NCI-H748 (cell line): ENCODE measurements at regions not wholly inside any gene's neighbourhood (a gene's known extent, or its start where the extent isn't known, plus 50 kb on each side); places are given as distances from the start of the nearest gene placed in this dataset.

Experiments used
- DNase-seq: peaks from one replicate; lab custom pipeline; 2025; ENCODE audit not compliant: unreplicated experiment; lab: John Stamatoyannopoulos, UW

DNA sequence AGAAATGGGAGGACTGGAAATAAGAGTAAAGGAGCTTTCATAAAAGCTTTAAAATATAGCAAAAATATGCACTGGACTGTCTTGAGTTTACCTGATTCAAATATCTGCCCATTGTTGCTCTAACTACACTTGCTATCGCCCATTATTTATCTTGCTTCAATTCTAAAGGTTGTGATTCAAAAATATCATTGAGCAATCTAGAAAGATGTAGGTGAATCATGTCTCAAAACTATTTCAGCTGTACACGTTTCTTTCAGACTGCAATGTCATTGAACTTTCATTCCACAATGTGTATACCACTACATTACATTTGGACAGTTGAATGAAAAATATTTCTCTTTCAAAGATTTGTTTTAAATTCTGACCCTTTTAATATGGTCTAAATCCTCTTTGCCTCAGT is 545.6 kb downstream of the BMP2 start:
- DNase-seq: no peak

DNA sequence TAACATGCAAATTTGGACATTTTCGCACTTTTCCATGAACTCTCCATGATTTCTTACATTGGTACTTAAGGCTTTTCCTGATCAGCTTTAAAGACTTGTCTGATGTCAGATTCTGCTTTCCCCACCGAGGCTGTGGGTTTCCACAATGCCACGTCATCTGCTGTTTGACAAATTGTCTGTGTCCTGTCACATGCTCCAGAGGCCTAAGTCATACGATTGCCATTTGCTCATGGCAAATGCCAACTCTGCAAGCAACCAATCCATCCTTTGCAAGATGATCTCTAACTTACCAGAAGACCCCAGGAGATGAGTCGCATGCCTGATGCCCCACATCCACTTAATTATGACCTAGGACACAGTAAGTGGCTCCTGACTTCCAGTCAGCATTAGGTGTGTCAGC is 556.5 kb downstream of the BMP2 start:
- no peak for DNase-seq

DNA sequence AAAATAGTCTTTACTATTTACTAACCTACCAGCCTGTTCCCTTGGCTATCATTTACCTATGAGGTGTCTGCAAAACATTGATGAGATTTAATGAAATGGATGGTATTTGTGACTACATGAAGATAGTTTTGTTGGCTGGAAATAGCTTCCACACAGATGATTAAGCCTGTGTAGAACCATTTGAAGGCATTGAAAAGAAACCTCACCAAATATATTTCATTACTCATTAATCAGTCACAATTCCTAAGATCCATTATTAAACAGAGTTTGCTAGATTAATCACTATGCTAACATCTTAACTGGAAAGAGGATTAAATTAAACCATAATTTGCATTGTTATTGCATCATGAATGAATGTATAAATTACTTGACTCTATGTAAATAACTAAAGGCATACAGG is 560.3 kb downstream of the BMP2 start:
- DNase-seq: no peak

DNA sequence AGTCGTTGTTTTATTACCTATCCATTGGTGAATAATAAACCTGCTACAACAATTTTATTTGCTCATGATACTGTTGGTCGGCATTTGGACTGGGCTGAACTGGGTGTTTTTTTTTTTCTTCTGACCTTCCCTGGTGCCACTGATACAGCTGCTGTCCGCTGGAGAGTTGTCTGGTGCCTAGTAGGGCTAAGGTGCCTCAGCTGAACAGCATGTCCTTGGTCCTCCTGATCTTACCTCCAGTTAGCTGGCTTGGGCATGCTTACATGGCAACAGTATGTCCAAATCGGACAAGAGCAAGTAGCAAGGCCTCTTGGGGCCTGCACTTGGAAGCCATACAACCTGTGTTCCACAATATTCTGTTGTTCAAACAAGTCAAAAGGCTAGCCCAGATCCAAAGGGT is 563.4 kb downstream of the BMP2 start:
- no peak for DNase-seq

DNA sequence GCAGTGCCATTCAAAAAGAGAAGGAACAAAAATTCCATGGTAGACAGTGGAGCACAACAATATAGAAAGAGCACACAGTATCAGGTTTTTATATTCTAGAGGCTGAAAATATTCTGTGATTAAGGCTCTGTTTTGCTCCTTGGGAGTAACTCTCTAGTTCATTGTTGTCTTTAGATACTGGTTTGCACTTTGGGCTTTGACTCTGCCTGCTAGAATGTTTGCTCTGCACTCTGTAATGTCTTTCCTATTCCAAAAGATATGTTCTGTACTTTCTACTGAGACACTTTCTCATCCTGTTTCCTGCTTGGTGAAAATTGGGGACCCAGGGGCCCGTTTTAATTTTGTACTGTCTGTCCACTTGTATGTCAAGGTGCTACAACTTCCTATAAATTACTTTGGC is 564.7 kb downstream of the BMP2 start:
- DNase-seq: no peak

DNA sequence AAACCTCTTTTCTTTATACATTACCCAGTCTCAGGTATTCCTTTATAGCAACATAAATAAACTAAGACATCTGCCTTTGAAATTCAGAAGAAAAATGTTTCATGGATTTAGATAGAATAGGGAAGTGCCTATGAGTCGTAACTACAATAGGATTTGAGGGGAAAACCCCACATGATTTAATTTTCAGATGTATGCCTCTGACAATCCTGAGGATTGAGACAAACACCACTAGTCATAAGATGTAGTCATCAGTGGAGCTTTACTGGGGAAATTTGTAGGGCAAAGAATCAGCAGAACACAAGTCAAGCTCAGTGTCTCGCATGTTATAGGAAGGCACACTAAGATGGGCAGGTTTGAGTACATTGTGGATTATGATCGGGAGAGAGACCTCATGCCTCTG is 566.4 kb downstream of the BMP2 start:
- DNase-seq: no peak

DNA sequence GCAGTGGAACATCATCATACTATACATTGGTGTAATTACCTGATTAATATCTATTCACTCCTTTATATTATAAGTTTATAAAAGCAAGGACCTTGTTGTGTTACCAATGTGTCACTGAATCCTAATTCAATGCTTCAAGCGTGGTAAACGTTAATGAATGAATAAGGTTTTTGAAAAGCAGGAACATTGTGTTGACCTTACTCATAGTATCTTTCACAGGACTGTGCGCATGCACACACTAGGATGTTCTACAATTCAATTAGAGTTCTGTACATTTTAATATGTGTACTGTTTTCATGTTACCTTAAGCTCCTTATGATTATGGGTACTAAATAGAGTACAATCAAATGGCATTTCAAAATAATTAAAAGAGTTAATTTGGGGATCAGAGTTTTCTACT is 578.5 kb downstream of the BMP2 start:
- no peak for DNase-seq

DNA sequence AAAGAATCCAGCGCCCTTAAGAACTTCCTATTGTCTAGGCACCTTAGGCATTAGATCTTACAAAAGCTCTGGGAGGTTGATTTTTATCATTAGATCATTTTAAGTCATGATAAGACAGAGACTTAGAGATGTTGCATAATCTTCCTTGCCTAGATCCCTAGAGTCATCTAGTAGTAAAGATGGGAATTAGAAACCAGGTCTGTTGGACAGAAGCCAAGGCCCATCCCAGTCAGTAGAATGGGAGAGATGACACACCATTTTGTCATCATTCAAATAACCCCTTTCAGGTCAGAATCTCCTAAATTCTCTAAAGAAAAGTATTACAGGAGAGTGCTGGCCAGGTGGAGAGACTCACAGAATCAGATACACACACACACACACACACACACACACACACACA is 579.1 kb downstream of the BMP2 start:
- peak; percentile 39 for DNase-seq

DNA sequence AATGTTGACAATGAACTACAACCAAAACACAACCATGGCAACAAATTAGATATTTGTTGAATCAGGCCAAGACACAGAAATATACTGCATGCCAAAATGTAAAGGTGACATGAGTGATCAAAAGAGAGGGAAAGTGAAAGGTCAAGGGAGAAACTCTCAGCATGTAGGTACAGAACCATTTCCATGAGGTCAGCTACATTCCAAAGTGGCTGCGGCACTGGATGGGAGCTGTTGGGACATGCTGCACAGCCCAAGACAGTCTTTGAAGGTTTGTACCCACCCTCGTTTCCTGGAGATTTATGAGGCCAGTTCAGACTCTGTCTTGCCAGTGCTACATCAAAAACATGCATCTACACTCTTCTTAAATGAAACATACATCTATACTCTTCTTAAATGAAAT is 579.9 kb downstream of the BMP2 start:
- DNase-seq: no peak

DNA sequence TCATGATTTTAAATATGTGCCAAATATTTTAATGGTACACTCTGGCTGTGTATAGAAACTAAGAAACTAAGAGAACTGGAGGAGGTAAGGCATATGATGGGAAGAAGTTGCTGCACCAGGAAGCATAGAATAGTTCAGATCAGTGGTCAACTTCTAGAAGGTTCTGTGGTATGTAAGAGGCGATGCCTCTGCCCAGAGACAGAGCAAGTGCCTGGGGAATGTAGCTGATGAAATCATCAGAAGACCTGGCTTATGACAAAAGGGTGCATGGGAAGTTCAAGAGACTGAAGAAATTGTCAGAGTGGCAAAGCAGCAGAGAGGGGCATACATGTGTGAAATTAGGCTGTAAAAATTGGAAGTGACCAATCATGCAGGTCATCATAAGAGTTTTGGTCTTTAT is 580.8 kb downstream of the BMP2 start:
- no peak for DNase-seq

DNA sequence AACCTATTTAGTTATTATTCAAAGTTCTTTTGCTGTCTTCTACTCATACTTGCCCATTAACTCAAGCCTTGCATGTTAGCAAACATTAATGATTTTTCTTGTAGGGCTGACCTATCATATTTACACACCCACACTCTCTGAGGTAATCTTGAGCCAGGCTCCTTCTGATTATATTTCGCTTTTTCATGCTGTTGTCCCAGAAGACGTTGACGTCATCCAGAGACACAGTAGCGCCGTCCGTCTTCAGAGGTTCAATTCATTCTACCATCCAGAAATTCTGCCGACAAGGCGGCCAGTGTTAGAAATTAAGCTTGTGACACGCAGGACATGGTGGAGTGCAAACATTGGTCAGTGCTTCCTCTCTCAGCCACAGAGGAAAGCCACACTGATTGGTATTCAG is 584.7 kb downstream of the BMP2 start:
- DNase-seq: no peak

DNA sequence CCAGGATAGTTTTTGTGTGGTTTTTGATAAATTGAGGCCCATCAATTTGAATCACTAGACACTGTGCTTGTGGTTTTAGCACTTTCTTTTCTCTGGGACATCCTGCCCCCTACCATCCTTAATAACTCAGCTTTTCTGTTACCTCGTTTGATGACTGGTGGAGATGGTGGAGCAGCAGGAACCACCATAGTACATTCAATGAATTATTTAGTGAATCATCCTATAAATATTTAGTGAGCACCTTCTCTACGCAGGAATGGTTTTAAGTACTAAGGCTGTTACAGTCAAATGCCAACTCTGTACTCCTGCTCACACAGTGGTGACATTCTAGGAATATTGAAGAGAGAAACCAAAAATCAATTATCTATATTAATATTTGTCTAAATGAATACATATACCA is 585.2 kb downstream of the HAO1 start:
- no peak for DNase-seq

DNA sequence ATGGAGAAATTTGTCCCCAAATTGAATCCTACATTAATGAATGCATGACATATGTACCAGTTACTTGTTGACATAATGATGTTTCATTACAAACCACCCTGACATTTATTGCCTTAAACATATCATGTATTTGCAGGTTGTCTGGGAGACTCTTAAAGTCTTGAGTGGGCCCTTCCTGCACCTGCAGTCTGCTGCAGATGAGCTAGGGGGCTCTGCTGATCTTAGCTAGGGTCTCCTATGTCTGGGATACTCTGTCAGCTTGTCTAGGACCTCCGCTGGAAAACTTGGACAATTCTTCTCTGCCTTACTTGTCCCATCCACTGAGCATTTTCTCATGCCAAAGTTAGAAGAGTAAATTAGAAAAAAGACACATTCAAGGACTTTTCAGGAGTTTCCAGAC is 581.6 kb downstream of the HAO1 start:
- DNase-seq: peak; percentile 45

DNA sequence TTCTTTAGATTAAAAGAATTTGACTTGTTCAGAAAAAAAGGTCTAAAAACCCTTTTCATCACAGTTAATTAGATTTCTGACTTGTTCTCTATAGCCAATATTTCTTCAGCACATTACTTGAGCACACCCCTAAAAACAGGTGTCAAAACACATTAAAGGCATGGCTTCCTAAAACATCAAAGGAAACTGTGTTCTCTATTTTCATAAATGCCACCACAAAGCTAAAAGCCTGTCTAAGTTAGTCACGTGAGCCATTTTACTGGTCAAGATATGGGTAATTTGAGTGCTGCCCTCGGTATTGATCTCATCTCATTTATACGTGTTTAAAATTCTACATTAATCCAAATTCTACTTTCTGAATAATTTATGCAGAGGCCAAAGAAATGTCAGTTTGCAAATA is 580.5 kb downstream of the HAO1 start:
- DNase-seq: no peak

DNA sequence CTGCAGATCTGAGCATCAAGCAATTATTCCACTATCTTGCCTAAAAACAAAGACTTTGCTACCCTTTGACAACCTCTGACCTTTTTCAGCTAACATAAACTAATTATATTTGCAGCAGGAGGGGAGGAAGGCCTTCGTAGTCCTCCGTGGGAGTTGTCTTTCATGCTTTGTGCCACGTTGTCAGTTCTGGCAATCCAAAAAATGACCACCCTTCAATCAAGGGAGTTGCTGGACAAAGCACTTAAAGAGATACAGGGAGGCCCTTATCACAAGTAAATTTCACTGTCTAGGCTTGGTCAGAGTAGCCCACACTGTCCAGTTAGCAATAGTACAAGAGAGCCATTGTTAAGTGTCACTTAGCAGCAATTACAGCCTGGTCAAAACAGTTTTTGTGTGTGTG is 578.9 kb downstream of the HAO1 start:
- peak; percentile 91 for DNase-seq

DNA sequence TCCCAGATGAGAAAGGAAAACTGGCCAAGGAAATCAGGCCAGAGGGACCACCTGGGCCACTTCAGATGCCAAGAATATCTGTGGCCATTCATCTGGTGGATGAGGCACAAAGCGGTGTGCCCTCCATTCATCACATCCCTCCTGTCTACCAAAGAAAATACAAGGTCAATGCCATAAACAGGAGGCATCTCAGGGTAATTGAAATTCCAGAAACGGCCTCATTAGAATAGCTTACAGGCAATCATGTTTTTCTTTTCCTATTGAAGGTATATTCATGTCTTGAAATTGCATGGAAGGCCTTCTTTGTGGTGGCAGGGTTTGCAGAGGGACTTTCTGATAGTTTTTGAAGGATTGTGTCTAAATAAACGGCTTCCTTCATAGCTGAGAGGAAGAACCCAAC is 578.3 kb downstream of the HAO1 start:
- peak; percentile 67 for DNase-seq

DNA sequence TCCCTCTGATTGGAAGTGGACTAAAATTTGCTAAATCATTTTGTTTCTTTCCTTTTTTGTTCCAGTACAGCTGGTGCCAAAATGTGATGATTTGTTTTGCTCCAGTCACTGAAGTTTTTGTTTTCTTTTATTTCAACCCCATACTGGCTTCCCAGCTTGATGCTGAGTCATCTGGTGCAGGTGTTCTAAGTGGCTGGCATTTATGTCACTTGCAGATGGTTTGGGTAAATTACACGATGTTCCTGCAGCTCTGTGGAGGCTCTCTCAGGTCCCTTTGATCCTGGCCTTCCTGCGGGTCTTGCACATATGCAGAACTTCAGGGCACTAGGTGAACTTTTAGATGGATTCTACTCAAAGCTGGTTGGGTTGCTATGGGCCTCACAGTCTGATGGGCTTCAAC is 577.7 kb downstream of the HAO1 start:
- DNase-seq: peak; percentile 87

DNA sequence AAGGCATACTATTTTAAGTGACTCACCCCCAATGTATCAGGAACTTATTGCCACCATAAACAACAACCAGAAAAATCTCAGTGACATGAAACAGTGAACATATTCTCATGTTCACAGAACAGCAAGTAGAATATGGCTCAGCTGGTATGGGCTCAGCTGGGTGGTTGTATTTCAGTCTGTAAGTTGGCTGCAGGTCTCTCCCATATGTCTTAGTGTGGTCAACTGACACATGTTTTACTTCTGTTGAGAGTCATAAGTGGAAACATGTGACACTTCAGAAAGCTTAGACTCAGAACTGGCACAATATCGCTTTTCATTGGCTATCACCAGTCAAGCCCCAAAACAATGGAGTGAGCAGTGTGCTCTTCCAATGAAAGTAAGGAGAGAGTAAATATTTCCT is 574.1 kb downstream of the HAO1 start:
- peak; percentile 22 for DNase-seq

DNA sequence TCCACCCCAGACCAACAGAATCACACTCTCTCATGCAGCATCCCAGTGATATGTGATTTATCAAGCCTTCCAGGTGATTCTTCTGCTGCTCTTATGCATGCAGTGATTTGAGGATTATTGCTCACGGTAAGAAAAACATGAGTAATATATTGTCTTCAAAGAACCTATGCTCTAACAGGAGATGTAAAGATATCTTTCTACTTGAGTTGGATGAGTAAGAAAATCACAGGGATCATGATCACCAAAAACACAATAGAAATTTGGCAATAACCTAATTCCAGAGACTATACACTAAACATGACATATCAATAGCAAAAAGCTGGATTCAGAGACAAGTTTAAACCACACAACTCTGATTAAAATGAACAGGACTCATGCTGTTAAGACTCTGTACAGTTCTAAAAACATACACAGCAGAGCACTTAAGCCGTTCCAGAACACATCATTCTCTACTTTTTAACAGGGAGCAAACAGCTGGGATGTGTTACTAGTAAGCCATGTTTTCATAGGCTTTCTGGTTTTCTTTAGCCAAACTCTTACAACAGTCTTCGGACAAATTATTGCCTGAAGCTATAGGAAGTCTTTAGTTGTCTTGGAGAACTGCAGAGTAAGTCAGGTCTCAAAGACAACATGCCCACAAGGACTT is 568.6 kb downstream of the HAO1 start:
- DNase-seq: no peak

DNA sequence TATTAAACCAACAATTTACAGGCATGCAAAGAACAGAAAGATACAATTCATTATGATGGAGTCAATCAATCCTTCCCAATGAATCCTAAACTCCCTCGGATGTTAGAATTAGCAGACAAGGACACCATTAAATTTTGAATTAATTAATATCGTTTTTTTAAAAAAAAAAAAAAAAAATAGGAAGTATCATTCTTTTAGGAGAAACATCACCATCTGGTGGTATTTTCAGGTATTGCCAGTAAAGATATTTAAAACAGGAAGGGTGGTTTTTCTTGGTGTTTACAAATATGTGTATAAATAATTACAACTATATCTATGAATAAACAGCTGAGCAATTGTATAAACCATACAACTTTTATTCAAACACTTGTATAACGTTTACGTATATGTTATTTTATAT is 564.4 kb downstream of the HAO1 start:
- peak; percentile 52 for DNase-seq

DNA sequence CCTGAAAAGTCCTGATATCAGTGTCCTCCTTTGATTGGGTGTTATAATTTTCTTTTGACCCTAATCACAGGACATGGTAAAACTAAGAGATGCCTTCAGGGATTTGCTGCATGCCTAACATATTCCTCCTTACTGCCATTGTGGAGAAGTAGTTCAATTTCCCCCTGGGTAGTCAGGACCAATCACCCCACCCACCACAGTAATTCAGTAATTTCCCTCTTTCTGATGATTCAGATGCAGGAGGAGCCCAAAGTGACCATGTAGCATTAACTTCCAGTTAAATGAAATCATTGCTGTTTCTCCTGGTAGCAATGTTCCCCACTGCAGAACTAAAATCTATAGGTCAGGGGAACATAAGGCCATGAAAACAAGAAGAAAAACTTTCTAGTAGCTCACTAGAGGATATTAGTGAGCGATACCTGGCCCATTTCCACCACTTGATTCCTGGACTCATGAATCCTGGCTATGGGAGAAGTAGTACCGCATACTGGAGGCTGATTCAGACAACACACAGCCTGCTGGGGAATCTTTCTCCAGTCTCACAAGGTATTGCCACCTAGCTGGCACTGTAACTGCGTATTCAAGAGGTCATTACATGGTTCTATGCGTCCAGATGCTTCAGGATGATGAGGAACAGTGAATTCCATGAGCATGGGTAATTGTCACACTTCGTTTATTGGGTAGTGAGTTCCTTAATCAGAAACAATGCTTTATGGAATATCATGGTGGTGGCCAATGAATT is 561.2 kb downstream of the HAO1 start:
- DNase-seq: no peak

DNA sequence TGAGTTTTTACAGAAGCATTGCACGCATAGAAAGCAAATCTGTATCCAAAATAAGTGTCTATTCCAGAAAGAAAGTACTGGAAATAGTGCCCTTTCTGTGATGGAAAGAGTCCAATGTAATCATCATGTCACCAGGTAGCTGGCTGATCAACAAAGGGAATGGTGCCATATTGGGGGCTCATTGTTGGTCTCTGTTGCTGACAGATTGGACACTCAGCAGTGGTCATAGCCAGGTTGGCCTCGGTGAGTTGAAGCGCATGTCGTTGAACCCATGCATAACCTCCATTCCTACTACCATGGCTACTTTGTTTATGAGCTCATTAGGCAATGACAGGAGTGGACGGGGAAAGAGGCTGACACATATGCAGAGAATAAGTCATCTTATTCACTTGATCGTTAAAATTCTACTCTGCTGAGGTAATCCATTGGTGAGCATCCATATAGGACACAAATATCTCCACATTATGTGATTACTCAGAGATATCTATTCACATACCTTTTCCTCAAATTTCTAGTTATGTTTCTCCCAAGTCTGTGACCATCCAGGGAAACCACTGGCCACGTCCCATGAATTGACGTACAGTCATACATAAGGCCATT is 560.5 kb downstream of the HAO1 start:
- no peak for DNase-seq

DNA sequence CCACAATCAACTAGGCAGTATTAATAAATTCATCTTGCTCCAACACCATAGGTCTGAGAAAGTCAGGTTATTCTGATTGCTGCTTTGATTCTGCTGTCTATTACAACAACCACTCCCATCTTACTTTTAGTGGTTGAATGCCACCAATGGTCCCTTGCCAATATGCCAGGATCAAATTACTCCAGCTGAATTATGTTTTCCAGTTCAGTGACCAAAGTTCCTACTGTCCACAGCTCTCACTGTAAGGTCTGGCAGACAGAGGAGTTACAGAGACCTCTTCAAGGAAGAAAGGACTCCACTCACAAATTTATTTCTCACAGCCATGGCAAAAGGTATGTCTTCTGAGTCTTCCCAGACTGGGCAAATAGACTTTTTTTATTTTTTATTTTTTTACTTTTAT is 557.0 kb downstream of the HAO1 start:
- peak; percentile 50 for DNase-seq
